ENCODE measurements at regions not wholly inside any gene's neighbourhood (a gene's known extent, or its start where the extent isn't known, plus 50 kb on each side); places are given as distances from the start of the nearest gene placed in this dataset.

DNA sequence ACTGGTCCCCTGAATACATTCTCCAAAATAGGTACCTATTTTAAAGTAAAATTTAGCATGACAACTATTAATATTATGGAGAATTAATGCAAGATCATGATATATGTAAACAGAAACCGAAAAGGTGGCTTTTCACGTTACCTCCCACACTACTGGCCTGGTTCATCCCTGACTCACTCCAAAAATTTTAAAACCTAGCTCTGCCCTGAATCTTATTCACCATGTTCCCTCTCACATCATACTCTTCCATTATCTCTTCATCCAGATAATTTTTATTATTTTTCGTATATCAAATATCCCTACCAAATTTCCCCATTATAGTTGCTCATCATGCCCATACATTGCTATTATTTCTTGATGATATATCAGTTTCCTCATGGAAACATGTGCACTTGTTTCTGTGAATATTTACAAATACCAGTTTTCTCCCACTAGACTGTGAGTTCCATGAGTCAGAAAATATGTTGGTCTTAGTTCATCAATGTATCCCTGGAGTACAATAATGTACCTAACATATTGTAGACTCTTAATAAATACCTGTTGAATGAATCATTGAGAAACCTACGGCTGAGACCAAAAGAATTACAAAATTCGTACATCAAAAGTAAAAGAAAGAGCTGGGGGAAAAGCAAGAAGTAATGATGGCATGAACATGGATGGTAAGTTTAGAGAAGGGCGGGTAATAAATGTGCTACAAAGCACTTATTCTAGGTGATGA, 360.1 kb upstream of the CHAC2 start:
- peaks cover 32% of the 10 kb centered on the region for H3K9me3 Mint-ChIP-seq
- Histone ChIP-seq H3K4me3 (ENCODE audit: low read length) (no peak overlapping the region), H3K4me1 (ENCODE audit: control insufficient read depth, insufficient read depth, low read length) (no peaks in the 10 kb centered on the region), H3K27me3 (ENCODE audit: control insufficient read depth, insufficient read depth, low read length, poor library complexity, severe bottlenecking) (no peaks in the 10 kb centered on the region), H3K9ac (ENCODE audit: extremely low read depth, low read length, poor library complexity, severe bottlenecking) (no peak overlapping the region), H3K27ac (ENCODE audit: low read depth, low read length) (no peak overlapping the region), H3K9me3 (ENCODE audit: control insufficient read depth, low read length) (no peaks in the 10 kb centered on the region), H3K36me3 (ENCODE audit: control insufficient read depth, insufficient read depth, low read length) (no peaks in the 10 kb centered on the region)
- H3K4me3 Mint-ChIP-seq: no peak overlapping the region
- H3K27me3 Mint-ChIP-seq (ENCODE audit: insufficient read depth): no peaks in the 10 kb centered on the region
- no peak for TF ChIP-seq CTCF (conservative IDR thresholded peaks at IDR 0.05)
- H3K27ac Mint-ChIP-seq: no peak overlapping the region
- no peaks in the 10 kb centered on the region for H3K36me3 Mint-ChIP-seq (ENCODE audit: low read depth)
- no peak for DNase-seq
- no peaks in the 10 kb centered on the region for H3K4me1 Mint-ChIP-seq
- WGBS, 2 experiments (ENCODE audit: insufficient coverage in 1 of 2, insufficient read length in 1 of 2): 92 to 95% methylated on average over 6 of the region's 6 CpGs

DNA sequence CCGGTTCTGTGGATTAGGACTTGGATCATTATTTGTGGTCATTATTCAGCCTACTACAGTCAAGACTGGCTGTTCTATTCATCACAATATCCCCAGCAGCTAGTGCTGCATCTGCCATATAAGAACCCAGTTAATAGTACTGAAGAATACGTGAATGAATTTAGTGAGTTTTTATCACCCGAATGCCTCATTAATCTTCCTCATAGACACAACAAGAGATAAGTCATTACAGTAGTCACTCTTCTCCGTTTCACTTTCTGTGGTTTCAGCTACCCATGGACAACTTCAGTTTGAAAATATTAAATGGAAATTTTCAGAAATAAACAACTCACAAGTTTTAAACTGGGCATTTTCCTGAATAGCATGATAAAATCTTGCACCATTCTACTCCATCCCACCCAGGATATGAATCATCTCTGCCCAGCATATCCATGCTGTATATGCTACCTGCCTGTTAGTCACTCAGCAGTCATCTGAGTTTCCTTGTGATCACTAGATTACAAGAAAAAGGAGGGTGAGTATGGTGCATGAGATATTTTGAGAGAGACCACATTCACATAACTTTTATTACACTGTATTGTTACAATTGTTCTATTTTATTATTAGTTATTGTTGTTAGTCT, 363.7 kb upstream of the CHAC2 start:
- H3K9ac ChIP-seq (ENCODE audit: extremely low read depth, low read length, poor library complexity, severe bottlenecking): no peak overlapping the region
- H3K4me3 Mint-ChIP-seq: no peak overlapping the region
- no peak overlapping the region for H3K27ac ChIP-seq (ENCODE audit: low read depth, low read length)
- no peaks in the 10 kb centered on the region for H3K27me3 ChIP-seq (ENCODE audit: control insufficient read depth, insufficient read depth, low read length, poor library complexity, severe bottlenecking)
- H3K9me3 Mint-ChIP-seq: peaks cover 3% of the 10 kb centered on the region
- no peaks in the 10 kb centered on the region for H3K4me1 ChIP-seq (ENCODE audit: control insufficient read depth, insufficient read depth, low read length)
- DNase-seq: no peak
- H3K27ac Mint-ChIP-seq: no peak overlapping the region
- H3K4me1 Mint-ChIP-seq: no peaks in the 10 kb centered on the region
- WGBS, 2 experiments (ENCODE audit: insufficient coverage in 1 of 2, insufficient read length in 1 of 2): 60 to 88% methylated on average over 1 to 4 of the region's 4 CpGs
- no peaks in the 10 kb centered on the region for H3K27me3 Mint-ChIP-seq (ENCODE audit: insufficient read depth)
- H3K36me3 ChIP-seq (ENCODE audit: control insufficient read depth, insufficient read depth, low read length): no peaks in the 10 kb centered on the region
- no peak for TF ChIP-seq CTCF (conservative IDR thresholded peaks at IDR 0.05)
- H3K36me3 Mint-ChIP-seq (ENCODE audit: low read depth): no peaks in the 10 kb centered on the region
- H3K9me3 ChIP-seq (ENCODE audit: control insufficient read depth, low read length): no peaks in the 10 kb centered on the region
- no peak overlapping the region for H3K4me3 ChIP-seq (ENCODE audit: low read length)

GRCh38 chr2:53397085-53397484, 370.5 kb upstream of the CHAC2 start:
- no peaks in the 10 kb centered on the region for H3K4me1 ChIP-seq (ENCODE audit: control insufficient read depth, insufficient read depth, low read length)
- no peaks in the 10 kb centered on the region for H3K36me3 Mint-ChIP-seq (ENCODE audit: low read depth)
- no peak overlapping the region for H3K4me3 ChIP-seq (ENCODE audit: low read length)
- H3K27ac ChIP-seq (ENCODE audit: low read depth, low read length): no peak overlapping the region
- H3K27me3 ChIP-seq (ENCODE audit: control insufficient read depth, insufficient read depth, low read length, poor library complexity, severe bottlenecking): no peaks in the 10 kb centered on the region
- no peak overlapping the region for H3K27ac Mint-ChIP-seq
- no peak for TF ChIP-seq CTCF (conservative IDR thresholded peaks at IDR 0.05)
- H3K9ac ChIP-seq (ENCODE audit: extremely low read depth, low read length, poor library complexity, severe bottlenecking): no peak overlapping the region
- no peak overlapping the region for H3K4me3 Mint-ChIP-seq
- H3K36me3 ChIP-seq (ENCODE audit: control insufficient read depth, insufficient read depth, low read length): no peaks in the 10 kb centered on the region
- H3K27me3 Mint-ChIP-seq (ENCODE audit: insufficient read depth): no peaks in the 10 kb centered on the region
- peaks cover 11% of the 10 kb centered on the region for H3K9me3 Mint-ChIP-seq
- no peak for DNase-seq
- H3K9me3 ChIP-seq (ENCODE audit: control insufficient read depth, low read length): no peaks in the 10 kb centered on the region
- no peaks in the 10 kb centered on the region for H3K4me1 Mint-ChIP-seq
